NAMALWA (cell line): ENCODE measurements at regions not wholly inside any gene's neighbourhood (a gene's known extent, or its start where the extent isn't known, plus 50 kb on each side); places are given as distances from the start of the nearest gene placed in this dataset.

Source experiments
- DNase-seq: peaks from one replicate; pipeline ENCODE4 v3.0.0-alpha.2; 2015; ENCODE audit warnings: low spot score

DNA sequence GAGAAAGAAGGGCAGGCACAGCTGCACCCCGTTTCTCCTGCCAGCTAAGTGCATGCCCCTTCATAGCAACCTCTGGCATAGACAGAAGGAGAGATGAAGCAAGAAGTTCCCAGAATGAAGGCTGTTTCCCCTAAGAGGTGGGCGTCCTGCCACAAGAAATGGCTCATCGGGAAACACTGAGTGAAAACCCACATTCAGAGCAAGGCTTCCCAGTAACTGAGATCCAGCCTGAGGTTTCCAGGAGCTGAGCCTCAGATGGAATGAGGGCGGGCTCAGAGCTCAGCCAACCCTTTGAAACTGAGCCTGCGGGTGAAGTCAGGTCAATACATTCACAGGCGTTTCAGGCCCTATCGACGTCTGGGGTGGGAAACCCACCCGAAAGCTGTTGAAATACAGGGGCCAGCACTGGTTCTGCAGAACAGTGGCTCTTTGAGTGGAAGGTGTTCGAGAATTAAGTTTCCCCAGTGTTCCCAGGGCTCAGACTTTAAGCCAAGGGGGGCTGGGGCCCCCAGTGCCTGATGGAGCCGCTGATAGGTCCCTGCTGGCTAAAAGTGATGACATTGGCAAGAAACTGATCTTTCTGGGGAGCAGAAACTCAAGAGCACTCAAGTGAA is 510.2 kb downstream of the RPS24 start:
- DNase-seq: no peak

DNA sequence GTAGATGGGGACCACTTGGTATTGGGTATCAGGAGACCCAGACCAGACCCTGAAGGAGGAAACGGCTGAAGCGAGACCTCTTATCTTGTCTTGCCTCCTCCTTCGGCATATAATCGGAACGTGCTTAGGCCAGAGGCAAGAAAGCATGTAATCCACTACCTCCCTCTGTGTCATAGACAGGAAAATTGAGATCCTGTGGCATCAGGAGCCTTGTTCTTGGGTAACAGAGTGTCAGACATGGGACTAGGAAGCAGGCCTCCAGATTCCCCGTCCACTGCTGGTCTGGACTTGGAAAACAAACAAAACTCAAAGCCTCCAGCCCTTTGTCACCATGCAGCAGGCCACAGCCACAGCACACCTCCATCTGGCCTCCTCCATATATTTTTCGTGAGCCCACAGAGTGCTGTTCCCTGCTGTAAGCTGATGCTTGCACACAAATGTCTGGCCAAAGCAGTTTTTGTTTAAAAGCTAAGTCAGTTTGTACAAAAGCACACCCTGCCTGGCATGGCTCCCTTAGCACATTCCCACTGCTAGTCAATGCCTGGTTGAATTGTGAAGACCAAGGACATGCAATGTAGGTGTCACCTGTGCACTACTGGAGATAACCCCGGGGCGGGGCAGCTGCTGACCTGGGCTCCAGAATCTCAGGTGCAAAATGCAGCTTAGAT is 510.9 kb downstream of the RPS24 start:
- no peak for DNase-seq

DNA sequence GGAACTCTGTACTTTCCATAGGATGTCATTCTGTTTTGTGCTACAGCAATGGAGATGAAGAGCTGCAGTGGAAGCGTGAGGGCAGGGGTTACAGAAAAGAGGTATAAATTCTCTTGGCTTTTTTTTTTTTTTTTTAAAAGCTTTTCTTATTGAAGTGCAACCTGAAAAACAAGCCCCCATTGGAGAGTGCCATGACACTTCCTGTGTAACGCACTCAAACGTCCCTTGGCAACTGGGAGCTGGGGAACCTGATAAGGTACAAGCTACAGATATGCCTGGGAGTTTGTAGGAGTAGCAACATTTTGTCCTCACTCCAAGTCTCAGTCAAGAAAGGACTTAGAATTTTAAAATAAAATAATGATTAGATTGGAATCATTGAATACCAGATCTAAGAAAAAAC is 512.1 kb downstream of the RPS24 start:
- DNase-seq: no peak

DNA sequence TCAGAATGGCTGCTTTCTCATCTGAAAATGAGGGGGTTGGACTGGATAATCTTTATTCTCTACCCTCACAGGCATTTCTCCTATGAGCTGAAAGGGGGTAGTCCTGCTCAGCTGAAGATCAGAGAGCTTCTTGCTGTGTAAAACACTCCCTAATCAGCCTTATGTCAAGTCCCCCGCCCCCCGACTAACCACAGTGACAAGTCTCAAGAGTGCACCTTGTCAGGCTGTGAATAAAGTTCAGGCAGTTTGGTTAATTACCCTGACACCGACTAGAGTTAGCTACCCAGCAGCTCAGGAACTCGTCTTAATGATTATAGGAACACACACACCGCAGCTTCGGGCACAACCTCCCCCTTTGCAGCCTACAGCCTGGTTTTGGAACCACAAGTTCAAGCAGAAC is 513.7 kb downstream of the RPS24 start:
- DNase-seq: no peak

DNA sequence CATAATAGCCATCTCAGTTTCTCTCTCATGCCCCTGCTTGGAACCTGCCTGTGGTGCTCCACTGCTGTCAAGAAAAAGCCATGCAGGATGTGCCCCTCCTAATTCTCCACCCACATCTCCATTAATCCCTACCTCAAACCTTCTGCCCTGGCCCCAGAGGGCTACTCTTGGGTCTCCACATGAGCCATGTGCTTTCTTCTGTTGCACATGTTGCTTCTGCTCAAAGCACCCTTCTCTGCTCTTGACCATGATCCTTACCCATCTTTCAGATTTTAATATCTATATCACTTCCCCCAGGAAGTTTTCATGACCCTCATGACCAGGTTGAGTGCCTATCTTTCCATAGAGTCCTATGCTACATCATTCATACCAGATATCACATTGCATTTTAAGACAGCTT is 514.2 kb downstream of the RPS24 start:
- no peak for DNase-seq

DNA sequence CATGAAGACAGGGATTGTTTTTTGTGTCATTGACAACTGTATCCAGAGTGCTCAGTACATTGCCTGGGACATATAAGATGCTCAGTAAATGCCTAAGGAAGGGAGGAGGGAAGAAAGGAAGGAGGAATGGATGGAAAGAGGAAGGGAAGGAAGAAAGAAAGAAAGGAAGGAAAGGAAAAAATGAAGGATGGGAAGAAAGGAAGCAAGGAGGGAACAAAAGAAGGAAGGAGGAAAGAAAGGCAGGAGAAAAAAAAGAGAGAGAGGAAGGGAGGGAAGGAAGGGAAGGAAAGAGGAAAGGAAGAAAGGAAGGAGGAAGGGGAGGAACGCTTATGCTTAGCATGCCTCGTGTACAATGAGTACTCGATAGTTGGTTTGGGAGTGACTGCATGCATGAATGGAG is 514.7 kb downstream of the RPS24 start:
- no peak for DNase-seq

DNA sequence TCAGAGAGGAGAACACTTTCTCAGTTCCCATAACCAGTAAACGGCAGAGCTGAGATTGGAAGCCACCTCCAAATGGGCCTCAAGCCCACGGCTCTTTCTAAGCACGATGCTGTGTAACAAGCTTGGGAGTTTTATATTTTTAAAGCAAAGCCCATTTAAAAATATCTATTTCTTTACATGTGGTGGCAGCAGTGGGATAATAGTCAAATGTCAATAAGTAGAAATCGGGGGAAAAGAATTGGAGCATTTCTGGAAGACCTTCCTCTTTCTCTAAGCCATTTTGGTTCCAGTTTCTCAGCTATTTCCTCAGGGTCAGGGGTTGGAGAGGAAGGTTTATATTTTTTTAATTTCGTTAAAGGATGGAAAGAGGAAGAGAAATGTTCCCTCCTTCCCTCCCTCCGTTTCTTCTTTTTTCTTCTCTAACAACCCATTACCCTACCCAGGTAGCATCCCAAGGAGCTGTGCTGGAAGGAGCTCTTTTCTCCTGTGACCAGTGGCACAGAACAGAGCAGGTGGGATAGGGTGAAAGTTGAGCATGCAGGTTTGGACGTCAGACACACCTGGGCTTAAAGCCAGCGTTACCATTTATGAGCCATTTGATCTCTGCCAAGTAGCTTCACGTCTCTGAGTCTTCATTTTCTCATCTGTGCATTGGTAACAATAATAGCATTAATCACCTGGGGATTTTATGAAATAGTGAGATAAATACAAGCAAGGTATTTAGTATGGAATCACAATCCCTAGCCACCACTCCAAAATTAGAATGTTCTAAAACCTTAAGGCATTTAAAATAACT is 515.7 kb downstream of the RPS24 start:
- no peak for DNase-seq

DNA sequence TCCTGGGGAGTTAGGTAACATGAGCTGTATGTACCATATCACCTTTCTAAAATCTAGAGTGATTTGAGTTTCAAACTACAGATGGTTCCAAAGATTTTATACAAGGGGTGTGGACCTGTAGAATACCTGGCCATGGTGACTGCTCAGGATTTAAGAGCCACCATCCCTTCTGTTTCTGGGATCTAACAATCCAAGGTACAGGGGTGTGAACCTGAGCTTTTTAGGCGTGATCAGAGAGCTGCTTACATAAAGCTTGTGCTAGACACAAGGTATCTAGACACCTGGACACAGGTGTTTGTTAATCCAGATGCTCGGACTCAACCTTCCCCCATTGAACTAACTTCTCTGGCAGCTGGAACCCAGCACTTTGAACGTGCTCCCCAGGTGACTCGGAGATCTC is 516.4 kb downstream of the RPS24 start:
- DNase-seq: no peak

DNA sequence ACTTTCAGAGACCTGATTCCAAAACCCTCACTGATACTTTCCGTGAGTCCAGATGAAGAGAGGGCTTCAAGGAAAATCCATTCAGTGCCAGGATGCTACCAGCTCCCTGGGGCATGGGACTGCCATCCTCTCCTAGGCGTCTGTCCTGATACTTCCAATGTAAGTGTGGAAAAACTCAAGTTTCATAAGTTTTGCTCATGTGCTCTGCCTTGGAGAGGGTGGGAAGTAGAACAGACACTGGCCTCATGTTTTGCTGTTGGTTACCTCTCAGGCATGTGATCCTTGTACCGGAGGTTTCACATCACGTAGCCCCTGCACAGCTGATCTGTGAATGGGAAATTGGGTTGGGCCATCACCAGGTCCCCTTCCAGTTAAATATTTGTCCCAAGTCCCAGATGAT is 517.1 kb downstream of the RPS24 start:
- DNase-seq: no peak

DNA sequence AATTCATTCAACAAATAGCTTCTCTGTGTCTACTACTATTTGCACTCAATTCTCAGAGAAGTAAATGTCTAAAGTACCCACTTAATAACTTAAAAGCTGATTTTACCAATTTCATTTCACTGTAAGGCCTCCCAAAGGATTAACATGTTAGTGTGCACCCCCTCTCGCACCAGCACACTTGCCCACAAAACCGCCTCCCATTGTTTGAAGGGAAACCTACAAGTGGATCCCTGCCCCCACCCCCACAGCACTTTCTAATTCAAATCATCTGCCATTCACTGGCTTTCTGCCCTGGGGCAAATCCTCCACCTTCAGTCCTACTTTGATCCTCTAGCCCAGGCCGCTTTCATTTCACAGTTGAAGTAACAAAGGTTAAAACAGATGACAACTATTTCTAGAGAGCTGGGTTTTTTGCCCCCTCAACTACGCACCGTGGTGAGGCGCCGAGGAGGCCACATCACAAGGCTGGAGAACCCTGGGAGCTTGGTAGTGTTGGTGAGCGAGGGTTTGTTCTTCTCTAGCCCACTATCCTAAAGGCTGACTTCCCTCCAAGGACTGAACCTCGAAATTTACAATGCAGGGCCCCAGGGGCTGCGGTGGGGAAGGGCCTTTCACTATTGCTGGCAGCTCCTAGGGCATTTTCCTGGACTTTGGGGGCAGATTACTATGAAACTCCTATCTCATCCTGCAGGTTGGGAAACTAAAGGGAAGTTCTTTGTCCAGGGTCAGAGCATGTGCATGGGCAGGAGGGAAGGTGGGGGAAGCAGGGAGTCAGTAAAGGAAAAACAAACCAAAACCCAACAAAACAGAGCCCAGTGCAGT is 517.4 kb upstream of the ZMIZ1 start:
- no peak for DNase-seq

DNA sequence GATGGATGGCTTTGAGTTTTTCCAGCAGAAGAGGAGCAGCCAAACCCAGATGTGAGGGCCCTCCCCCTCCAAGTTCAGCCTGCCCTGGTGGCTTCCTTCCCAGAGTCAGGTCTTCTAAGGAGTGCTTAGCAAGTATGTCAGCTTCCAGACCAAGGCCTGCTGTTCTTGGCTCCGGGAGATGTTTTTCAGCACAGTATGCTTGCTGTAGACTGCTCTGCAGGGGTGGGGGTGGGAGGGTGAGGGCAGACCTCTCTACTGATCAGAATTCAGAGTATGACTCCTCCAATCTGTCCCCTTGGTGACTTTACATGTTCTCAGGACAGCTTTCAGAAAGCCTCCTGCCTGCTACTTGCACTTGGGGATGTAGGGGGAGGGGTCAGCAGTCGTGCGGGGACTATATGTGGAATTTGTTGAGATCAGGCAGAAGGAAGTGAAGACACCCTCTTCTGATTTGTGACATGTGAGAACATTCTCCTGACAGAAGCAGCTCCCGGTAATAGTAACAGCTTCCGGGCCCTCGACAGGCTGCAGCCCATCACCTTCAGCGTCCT is 516.4 kb upstream of the ZMIZ1 start:
- DNase-seq: no peak

DNA sequence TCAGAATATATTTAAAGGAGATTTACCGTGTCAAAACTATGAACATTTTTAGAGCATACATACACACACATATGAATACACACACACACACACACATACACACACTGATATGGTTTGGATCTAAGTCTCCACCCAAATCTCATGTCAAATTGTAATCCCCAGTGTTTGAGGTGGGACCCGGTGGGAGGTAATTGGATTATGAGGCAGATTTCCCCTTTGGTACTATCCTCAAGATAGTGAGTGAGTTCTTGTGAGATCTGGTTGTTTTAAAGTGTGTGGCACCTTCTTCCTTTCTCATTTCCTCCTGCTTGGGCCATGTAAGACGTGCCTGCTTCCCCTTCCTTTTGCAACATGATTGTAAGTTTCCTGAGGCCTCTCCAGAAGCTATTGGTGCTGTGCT is 515.0 kb upstream of the ZMIZ1 start:
- no peak for DNase-seq

DNA sequence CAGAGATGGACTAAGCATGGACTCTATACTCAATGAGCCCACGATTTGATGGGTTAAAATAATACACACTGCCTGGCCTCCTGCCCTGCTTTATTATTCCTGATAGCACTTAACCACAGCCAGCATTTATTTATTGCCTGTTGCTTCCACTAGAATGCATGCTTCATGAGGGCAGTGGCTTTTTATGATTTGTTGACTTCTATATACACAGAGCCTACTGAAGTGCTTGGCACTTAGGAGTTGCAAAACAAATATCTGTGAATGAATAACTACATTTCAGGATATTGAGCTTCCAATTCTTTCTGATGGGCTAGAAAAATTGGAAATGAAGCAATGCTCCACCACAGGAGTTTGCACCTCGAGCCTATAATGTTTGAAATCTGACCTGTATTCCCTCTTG is 513.6 kb upstream of the ZMIZ1 start:
- no peak for DNase-seq

DNA sequence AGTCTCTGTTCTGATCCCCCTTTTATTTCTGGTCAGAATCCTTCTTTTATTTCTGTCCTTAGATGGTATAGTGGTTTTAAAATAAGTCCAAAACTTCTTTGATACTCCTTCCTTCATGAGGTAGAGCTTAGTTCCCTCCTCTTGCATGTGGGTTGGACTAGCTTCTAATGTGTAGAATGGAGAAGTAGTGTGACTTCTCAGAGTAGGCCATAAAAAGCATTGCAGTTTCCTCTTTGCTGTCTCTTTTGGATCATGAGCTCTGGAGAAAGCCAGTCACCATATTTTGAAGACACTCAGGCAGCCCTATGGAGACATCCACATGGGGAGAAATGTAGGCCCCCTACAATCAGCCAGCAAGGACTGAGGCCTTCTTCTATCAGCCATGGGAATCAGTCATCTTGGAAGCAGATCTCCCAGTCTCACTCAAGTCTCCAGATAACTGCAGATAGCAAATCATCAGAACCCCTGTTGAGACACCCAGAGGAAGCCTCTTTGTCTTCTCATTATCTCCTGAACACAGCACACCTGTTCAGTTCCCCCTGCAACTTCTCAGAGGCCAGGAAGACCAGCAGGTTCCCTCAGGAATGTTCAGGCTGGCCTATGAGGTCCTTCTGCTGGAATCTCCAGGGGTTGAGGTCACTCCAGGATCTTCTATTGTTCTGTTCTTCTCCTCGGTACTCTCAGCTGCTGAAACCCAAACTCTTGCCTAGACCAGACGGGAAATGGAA is 511.9 kb upstream of the ZMIZ1 start:
- no peak for DNase-seq

DNA sequence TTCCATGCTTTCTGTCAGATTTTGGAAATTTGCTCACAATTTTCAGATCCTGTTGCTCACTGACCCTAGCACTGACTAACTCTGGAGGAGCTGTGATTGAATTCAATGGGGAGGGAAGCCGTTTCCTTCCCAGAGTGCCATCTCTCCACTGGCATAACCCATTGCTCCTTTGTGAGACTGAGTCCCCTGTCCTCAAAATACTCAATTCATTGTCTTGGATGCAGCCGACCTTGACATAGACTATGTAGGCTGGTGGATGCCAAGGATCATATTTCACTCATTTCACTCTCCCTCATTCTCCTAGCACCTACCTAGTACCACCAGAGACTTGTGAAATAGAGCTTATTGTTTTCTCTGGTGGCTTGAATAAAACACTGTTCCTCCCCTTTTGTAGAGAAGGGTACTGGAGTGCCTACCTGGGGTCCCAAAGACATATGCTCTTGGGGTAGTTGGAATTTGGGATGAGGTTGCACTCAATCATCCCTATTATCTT is 511.3 kb upstream of the ZMIZ1 start:
- DNase-seq: no peak

DNA sequence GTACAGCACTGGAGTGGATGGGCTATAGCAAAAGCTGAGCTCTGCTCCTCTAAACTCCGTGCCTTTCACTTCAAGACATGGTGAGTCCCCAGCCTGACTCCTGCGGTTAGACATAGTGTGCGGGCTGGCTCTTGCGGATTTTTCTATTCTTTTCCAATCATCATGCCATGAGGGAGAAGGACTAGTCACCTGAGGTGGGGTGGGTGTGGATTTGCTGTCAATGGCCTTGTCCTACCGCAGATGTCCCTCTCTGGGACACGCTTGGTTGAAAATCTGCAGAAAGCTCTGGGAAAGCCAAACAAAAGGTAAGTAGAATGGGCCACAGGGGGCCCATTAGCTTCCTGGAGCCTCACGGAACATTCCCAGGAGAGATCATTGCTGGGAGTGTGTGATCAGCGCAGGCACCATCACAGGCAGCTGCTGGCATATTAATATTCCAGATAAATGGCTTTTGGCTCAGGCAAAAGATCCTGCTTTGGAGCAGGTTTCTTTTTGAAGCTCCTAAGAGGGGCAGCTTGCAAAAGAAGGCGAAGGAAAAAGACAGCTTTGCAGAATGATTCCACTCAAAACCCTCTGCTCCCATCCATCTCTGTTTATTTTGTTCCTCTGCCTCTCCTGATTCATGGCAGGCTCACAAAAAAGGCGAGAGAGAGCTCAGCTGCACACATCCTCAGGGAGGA is 509.0 kb upstream of the ZMIZ1 start:
- no peak for DNase-seq

DNA sequence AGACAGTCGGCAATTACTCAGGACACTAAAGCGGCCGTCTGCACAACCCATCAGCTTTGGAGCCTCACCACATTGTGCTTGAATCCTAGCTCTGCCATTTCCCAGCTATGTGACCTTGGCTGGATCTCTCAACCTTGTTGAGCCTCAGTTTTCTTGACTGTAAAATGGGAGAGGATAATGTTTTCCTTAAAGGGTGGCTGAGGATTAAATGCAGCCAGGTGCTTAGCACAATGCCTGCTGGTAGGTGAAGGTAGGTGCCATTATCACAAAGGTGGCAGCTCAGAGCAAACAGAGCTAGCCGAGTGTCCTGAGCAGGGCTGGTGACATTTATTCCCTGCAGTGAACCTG is 508.5 kb upstream of the ZMIZ1 start:
- no peak for DNase-seq

DNA sequence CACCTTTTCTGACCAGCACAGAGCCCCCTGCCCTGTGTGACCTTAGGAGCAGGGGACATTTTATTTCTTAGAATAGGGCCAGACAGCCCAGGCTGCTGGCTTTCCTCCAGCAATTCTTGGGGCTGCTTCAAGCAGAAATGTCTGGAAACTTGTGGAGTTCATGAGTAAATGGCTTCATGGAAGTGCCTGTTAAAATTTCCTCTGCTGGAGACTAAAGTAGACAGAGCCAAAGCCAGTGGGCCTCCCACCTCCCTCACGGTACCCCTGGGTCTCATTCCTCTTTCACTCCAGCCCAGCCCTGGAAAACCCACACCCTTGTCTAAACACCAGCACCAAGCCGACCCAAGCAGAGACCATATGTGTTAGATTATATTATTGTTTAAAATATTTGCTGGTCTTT is 505.5 kb upstream of the ZMIZ1 start:
- DNase-seq: no peak

DNA sequence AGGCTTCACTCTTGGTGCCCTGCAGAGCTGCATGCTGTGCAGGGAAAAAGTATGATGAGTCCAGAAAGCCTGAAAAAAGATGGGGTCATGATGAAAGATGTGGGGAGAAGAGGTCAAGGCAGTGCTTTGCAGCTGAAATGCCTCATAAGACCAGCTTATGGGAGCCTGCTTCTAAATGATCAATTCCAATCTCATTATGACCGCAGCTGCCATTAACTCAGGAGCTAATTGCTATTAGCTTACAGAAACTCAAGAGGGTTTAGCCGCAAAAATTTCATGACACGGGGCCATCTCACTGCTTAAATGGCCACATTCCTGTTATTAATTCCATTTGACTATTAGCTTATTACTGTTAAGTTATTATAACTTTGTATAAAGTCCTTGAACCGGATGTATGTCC is 502.9 kb upstream of the ZMIZ1 start:
- no peak for DNase-seq

DNA sequence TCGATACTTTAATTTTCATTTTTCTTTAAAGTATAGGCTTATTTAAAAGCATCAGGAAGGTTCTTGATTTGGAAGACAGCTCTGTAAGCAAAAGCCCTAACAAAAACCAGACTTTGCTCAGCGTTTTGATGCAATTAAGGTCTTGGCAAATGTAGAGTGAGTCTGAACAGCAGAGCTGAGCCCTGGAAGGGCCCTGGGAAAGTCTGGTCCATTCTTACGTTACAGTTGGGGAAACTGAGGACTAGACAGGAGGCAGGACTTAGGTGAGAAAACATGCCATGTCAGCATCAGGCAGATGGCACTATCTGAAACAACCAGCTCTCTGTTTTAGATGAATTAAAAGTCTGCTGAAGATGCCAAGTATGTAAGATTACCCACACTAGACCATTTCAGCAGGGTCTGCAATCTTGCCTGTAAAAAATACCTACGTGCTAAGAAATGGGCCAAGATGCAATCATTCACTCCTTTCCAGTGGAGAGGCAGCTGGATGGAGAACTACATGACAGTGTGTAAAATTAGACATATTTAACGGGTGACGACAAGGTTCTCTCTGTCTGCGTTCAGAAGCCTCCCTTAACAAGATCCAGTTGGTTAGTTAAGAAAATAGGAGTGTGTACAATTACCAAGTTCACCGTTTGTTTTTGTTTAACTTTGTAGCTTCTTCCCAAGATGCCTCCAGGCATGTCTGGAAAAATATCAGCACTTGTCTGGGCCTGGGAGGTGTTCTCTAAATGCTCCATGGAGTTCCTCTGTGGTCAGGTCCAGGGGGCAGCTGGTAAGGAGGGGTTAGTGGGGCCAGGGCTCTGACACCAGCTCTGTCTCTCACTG is 502.3 kb upstream of the ZMIZ1 start:
- no peak for DNase-seq
